ENCODE measurements at regions not wholly inside any gene's neighbourhood (a gene's known extent, or its start where the extent isn't known, plus 50 kb on each side); places are given as distances from the start of the nearest gene placed in this dataset.

- no peaks in the 10 kb centered on the region for H3F3A ChIP-seq (ENCODE audit: low read depth)
- no peaks in the 10 kb centered on the region for H3K9me3 Mint-ChIP-seq
- no peak overlapping the region for H3K4me3 ChIP-seq
- DNase-seq (ENCODE audit: low spot score): no peak
- no peak overlapping the region for H3K27ac Mint-ChIP-seq
- peaks cover 2% of the 10 kb centered on the region for H3K4me1 Mint-ChIP-seq
- H3K36me3 ChIP-seq: no peaks in the 10 kb centered on the region
- TF ChIP-seq EZH2 (IDR thresholded peaks at IDR 0.05) (no peak), EZH2phosphoT487 (IDR thresholded peaks at IDR 0.05) (no peak), CTCF (IDR thresholded peaks at IDR 0.05) (no peak)
- no peak overlapping the region for H3K4me3 Mint-ChIP-seq
- no peaks in the 10 kb centered on the region for H3K9me3 ChIP-seq (ENCODE audit: low read depth)
- no peaks in the 10 kb centered on the region for H3K4me1 ChIP-seq
- no peaks in the 10 kb centered on the region for H4K20me1 ChIP-seq (ENCODE audit: low read depth)
- no peak overlapping the region for H3K4me2 ChIP-seq
- no peaks in the 10 kb centered on the region for H3K79me2 ChIP-seq (ENCODE audit: low read depth)
- no peak overlapping the region for H2AFZ ChIP-seq (replicated peaks)
- H3K27ac ChIP-seq: no peak overlapping the region
- H3K27me3 ChIP-seq: no peaks in the 10 kb centered on the region
- H3K27me3 Mint-ChIP-seq (ENCODE audit: insufficient read depth, low read depth): peaks cover 9% of the 10 kb centered on the region
- no peak overlapping the region for H3K9ac ChIP-seq
- no peaks in the 10 kb centered on the region for H3K36me3 Mint-ChIP-seq
These were observed 58.1 kb upstream of the MEF2A start for GRCh38 chr15:99507504-99508310.

- Mint-ChIP-seq H3K27ac (no peak overlapping the region), H3K27me3 (ENCODE audit: insufficient read depth, low read depth) (peaks cover 7% of the 10 kb centered on the region), H3K4me1 (peaks cover 2% of the 10 kb centered on the region), H3K9me3 (no peaks in the 10 kb centered on the region), H3K4me3 (no peak overlapping the region), H3K36me3 (no peaks in the 10 kb centered on the region)
- DNase-seq (ENCODE audit: low spot score): no peak
- no peak overlapping the region for H3K27ac ChIP-seq
- no peaks in the 10 kb centered on the region for H3K36me3 ChIP-seq
- no peak for TF ChIP-seq CTCF (IDR thresholded peaks at IDR 0.05)
- no peaks in the 10 kb centered on the region for H3K9me3 ChIP-seq (ENCODE audit: low read depth)
- H3F3A ChIP-seq (ENCODE audit: low read depth): no peaks in the 10 kb centered on the region
- no peaks in the 10 kb centered on the region for H4K20me1 ChIP-seq (ENCODE audit: low read depth)
- H2AFZ ChIP-seq (replicated peaks): no peak overlapping the region
- no peak overlapping the region for H3K4me3 ChIP-seq
- H3K9ac ChIP-seq: no peak overlapping the region
- H3K79me2 ChIP-seq (ENCODE audit: low read depth): no peaks in the 10 kb centered on the region
- H3K4me2 ChIP-seq: no peak overlapping the region
- no peaks in the 10 kb centered on the region for H3K27me3 ChIP-seq
- H3K4me1 ChIP-seq: no peaks in the 10 kb centered on the region
These were observed 57.5 kb upstream of the MEF2A start for GRCh38 chr15:99508311-99508645.

GRCh38 chr15:99508852-99509251 lies 56.9 kb upstream of the MEF2A start:
- no peak overlapping the region for H3K4me2 ChIP-seq
- no peak for DNase-seq (ENCODE audit: low spot score)
- H3K27me3 Mint-ChIP-seq (ENCODE audit: insufficient read depth, low read depth): peaks cover 4% of the 10 kb centered on the region
- H3K4me1 Mint-ChIP-seq: peaks cover 2% of the 10 kb centered on the region
- no peaks in the 10 kb centered on the region for H3K36me3 Mint-ChIP-seq
- H3K79me2 ChIP-seq (ENCODE audit: low read depth): no peaks in the 10 kb centered on the region
- H3K27me3 ChIP-seq: no peaks in the 10 kb centered on the region
- H3K36me3 ChIP-seq: no peaks in the 10 kb centered on the region
- H3K4me3 Mint-ChIP-seq: no peak overlapping the region
- no peak overlapping the region for H3K9ac ChIP-seq
- H3K4me3 ChIP-seq: no peak overlapping the region
- H3F3A ChIP-seq (ENCODE audit: low read depth): no peaks in the 10 kb centered on the region
- H4K20me1 ChIP-seq (ENCODE audit: low read depth): no peaks in the 10 kb centered on the region
- H3K27ac ChIP-seq: no peak overlapping the region
- no peaks in the 10 kb centered on the region for H3K4me1 ChIP-seq
- H2AFZ ChIP-seq (replicated peaks): no peak overlapping the region
- TF ChIP-seq EZH2 (IDR thresholded peaks at IDR 0.05) (no peak), CTCF (IDR thresholded peaks at IDR 0.05) (no peak), EZH2phosphoT487 (IDR thresholded peaks at IDR 0.05) (no peak)
- H3K9me3 Mint-ChIP-seq: no peaks in the 10 kb centered on the region
- H3K27ac Mint-ChIP-seq: no peak overlapping the region
- H3K9me3 ChIP-seq (ENCODE audit: low read depth): no peaks in the 10 kb centered on the region

All from neural progenitor cell (in vitro differentiated cells).